ENCODE measurements at regions not wholly inside any gene's neighbourhood (a gene's known extent, or its start where the extent isn't known, plus 50 kb on each side); places are given as distances from the start of the nearest gene placed in this dataset.

DNA sequence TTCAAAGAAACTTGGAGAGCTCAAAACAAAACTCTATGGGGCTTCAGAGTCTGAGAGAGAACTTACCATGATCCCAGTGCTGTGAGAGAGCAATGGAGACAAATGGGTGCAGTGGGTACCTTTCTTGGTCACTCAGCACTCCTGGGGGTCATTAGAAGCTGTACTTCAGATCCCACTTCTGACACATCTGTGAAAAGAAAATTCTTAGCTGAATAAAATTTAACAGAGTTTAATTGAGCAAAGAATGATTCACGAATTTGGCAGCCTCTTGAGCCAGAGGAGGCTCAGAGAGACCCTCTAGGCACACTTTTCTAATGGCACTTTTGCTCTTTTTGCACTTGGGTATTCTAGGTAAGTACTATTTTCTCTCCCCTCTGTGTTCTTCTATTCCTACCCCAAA is 96.8 kb upstream of the SYT10 start:
- TF ChIP-seq EZH2 (IDR thresholded peaks at IDR 0.05; ENCODE audit: low read depth), result no peak
- no peak for TF ChIP-seq CTCF (conservative IDR thresholded peaks at IDR 0.05)

Measured in PC-9 (cell line).